ENCODE measurements at regions not wholly inside any gene's neighbourhood (a gene's known extent, or its start where the extent isn't known, plus 50 kb on each side); places are given as distances from the start of the nearest gene placed in this dataset.

DNA sequence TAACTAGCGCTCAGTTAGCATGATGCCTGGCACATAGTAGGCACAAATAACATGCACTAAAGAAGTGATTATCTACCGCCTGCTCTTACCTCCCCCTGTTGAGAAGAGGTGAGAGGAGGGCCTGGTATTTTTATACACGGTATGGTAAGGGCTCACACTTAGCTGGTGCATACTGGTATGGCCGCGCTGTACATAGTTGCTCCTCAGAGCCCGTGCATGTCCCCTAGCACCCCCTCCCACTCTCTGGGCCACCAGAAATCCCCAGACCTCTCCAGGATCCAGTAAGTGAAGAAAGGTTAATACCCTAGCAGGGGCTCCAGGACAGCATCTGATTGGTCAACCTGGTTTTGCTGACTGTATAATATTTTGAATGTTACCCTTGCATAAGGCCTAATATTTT lies 121.4 kb downstream of the RAB11FIP2 start:
- no peaks in the 10 kb centered on the region for H3K9me3 ChIP-seq
- WGBS (ENCODE audit: low lambda C conversion rate), result 66% methylated on average over 4 of the region's 6 CpGs
- CTCF ChIA-PET, result no interaction called here
- H2AFZ ChIP-seq (ENCODE audit: low read depth), result no peak overlapping the region
- no peaks in the 10 kb centered on the region for H3K36me3 ChIP-seq (replicated peaks in 1 of 2; ENCODE audit: control insufficient read depth in 1 of 2, insufficient read depth in 2 of 2, low read length in 1 of 2)
- TF ChIP-seq ZBTB33 (IDR thresholded peaks at IDR 0.05; ENCODE audit: borderline replicate concordance, low read depth) (no peak), TCF12 (IDR thresholded peaks at IDR 0.05) (no peak), CHD2 (IDR thresholded peaks at IDR 0.05; ENCODE audit: low read length, partially characterized antibody) (no peak), JUND (IDR thresholded peaks at IDR 0.05) (no peak), RXRA (IDR thresholded peaks at IDR 0.05; ENCODE audit: borderline replicate concordance, low read depth) (no peak), RFX5 (IDR thresholded peaks at IDR 0.05; ENCODE audit: low read length) (no peak), POLR2AphosphoS5 (IDR thresholded peaks at IDR 0.05; ENCODE audit: low read depth, low read length) (no peak), EP300 (IDR thresholded peaks at IDR 0.05; ENCODE audit: borderline replicate concordance in 1 of 2, low read depth in 1 of 2, low read length in 1 of 2) (no peak), USF1 (IDR thresholded peaks at IDR 0.05; ENCODE audit: borderline replicate concordance, low read depth) (no peak), NFIC (IDR thresholded peaks at IDR 0.05; ENCODE audit: borderline replicate concordance) (no peak), USF2 (IDR thresholded peaks at IDR 0.05; ENCODE audit: borderline replicate concordance, low read depth, low read length) (no peak), TEAD4 (IDR thresholded peaks at IDR 0.05; ENCODE audit: borderline replicate concordance, insufficient read depth) (no peak), NRF1 (IDR thresholded peaks at IDR 0.05; ENCODE audit: low read depth, low read length) (no peak), SIN3A (IDR thresholded peaks at IDR 0.05; ENCODE audit: borderline replicate concordance, low read depth, low read length) (no peak), GATA2 (CRISPR knock-in tag; IDR thresholded peaks at IDR 0.05) (no peak)
- TF ChIP-seq, protein P1, sequence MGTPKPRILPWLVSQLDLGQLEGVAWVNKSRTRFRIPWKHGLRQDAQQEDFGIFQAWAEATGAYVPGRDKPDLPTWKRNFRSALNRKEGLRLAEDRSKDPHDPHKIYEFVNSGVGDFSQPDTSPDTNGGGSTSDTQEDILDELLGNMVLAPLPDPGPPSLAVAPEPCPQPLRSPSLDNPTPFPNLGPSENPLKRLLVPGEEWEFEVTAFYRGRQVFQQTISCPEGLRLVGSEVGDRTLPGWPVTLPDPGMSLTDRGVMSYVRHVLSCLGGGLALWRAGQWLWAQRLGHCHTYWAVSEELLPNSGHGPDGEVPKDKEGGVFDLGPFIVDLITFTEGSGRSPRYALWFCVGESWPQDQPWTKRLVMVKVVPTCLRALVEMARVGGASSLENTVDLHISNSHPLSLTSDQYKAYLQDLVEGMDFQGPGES (IDR thresholded peaks at IDR 0.05; ENCODE audit: low read depth, low read length), result no peak
- TF ChIP-seq, protein P2, sequence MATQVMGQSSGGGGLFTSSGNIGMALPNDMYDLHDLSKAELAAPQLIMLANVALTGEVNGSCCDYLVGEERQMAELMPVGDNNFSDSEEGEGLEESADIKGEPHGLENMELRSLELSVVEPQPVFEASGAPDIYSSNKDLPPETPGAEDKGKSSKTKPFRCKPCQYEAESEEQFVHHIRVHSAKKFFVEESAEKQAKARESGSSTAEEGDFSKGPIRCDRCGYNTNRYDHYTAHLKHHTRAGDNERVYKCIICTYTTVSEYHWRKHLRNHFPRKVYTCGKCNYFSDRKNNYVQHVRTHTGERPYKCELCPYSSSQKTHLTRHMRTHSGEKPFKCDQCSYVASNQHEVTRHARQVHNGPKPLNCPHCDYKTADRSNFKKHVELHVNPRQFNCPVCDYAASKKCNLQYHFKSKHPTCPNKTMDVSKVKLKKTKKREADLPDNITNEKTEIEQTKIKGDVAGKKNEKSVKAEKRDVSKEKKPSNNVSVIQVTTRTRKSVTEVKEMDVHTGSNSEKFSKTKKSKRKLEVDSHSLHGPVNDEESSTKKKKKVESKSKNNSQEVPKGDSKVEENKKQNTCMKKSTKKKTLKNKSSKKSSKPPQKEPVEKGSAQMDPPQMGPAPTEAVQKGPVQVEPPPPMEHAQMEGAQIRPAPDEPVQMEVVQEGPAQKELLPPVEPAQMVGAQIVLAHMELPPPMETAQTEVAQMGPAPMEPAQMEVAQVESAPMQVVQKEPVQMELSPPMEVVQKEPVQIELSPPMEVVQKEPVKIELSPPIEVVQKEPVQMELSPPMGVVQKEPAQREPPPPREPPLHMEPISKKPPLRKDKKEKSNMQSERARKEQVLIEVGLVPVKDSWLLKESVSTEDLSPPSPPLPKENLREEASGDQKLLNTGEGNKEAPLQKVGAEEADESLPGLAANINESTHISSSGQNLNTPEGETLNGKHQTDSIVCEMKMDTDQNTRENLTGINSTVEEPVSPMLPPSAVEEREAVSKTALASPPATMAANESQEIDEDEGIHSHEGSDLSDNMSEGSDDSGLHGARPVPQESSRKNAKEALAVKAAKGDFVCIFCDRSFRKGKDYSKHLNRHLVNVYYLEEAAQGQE (IDR thresholded peaks at IDR 0.05; ENCODE audit: low read depth, low read length), result no peak
- TF ChIP-seq, protein P3, sequence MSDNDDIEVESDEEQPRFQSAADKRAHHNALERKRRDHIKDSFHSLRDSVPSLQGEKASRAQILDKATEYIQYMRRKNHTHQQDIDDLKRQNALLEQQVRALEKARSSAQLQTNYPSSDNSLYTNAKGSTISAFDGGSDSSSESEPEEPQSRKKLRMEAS (IDR thresholded peaks at IDR 0.05; ENCODE audit: low read depth), result no peak
- POLR2A ChIA-PET, result no interaction called here
- H3K79me2 ChIP-seq (ENCODE audit: insufficient read depth), result no peaks in the 10 kb centered on the region
- H4K20me1 ChIP-seq (ENCODE audit: insufficient read depth), result no peaks in the 10 kb centered on the region
- no peak for DNase-seq
- no peak overlapping the region for H3K4me2 ChIP-seq
- H3K27ac ChIP-seq (ENCODE audit: low read depth in 2 of 2, low read length in 1 of 2), result no peak overlapping the region
- H3K9me2 ChIP-seq, result no peaks in the 10 kb centered on the region
- no peak overlapping the region for H3K4me3 ChIP-seq (ENCODE audit: low read depth in 2 of 2, low read length in 1 of 2)
- no peak overlapping the region for H3K9ac ChIP-seq
- no peaks in the 10 kb centered on the region for H3K27me3 ChIP-seq (ENCODE audit: insufficient read depth)
- H3F3A ChIP-seq (replicated peaks; ENCODE audit: insufficient read depth), result no peaks in the 10 kb centered on the region
- H3K4me1 ChIP-seq (ENCODE audit: control insufficient read depth in 1 of 2, insufficient read depth in 2 of 2, low read depth in 1 of 2, low read length in 1 of 2), result no peaks in the 10 kb centered on the region

Data from SK-N-SH (cell line).